Ishikawa (cell line): ENCODE measurements at regions not wholly inside any gene's neighbourhood (a gene's known extent, or its start where the extent isn't known, plus 50 kb on each side); places are given as distances from the start of the nearest gene placed in this dataset.

ENCODE experiments used
- CEBPB ChIP-seq: IDR thresholded peaks from 2 replicates; pipeline ENCODE4 v1.6.1; 2012
- EP300 ChIP-seq: IDR thresholded peaks from 2 replicates; pipeline ENCODE4 v1.6.1; 2012; ENCODE audit warnings: borderline replicate concordance
- TAF1 ChIP-seq: IDR thresholded peaks from 2 replicates; pipeline ENCODE4 v1.6.1; 2012; ENCODE audit warnings: low read depth, mild to moderate bottlenecking
- TCF12 ChIP-seq: IDR thresholded peaks from 2 replicates; pipeline ENCODE4 v1.6.1; 2012; ENCODE audit warnings: low read depth

- TF ChIP-seq TCF12 (no peak), CEBPB (no peak), EP300 (no peak), TAF1 (no peak)
These were observed 652.9 kb upstream of the FLRT2 start for GRCh38 chr14:84877061-84877460.
